LNCAP (cell line): ENCODE measurements at regions not wholly inside any gene's neighbourhood (a gene's known extent, or its start where the extent isn't known, plus 50 kb on each side); places are given as distances from the start of the nearest gene placed in this dataset.

Experiments used
- CTCF ChIP-seq: fragments of 450-650 bp; IDR thresholded peaks from 2 replicates; pipeline ENCODE4 v1.5.1; 2017; ENCODE audit warnings: mild to moderate bottlenecking

DNA sequence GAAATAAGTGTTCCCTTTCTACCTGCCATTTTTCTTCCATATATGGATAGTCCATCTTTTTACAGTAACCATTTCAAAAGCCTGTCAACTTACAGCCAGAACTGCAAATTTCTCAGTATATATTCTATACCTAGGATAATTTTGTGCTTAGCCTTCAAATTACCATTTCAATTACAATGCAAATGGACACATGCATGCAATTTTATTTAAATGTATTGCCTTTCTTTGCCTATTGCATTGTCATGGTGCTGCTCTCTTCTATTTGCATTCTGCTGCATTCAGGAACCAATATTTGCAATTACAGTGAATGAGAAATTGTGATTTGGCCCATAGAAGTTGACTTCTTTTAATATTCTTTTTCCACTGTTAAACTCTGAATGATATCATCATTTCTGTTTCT lies 1753.4 kb upstream of the TENM3 start:
- TF ChIP-seq CTCF, result no peak

- no peak for TF ChIP-seq CTCF
Measured at GRCh38 chr4:180491210-180491609, 1752.0 kb upstream of the TENM3 start.

DNA sequence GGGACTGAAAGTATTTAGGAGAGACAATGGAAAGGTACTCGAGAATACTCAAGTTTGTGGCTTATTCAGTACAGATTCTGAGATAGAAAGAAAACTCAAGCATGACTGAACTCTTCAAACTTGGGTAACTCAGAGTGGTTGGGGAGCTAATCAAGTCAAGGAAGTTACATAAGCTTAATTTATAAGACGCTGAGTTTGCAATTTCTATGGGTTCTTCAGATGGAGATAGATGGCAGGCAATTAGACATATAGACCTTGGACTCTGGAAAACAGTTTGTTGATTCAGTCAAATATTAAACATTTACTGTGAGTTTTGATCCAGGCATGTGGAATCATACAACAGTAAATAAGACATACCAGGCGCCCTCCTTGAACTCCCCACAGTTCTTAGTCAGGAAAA lies 1749.9 kb upstream of the TENM3 start:
- TF ChIP-seq CTCF, result no peak

- TF ChIP-seq CTCF, result no peak
Measured at GRCh38 chr4:180500154-180500553, 1743.0 kb upstream of the TENM3 start.

DNA sequence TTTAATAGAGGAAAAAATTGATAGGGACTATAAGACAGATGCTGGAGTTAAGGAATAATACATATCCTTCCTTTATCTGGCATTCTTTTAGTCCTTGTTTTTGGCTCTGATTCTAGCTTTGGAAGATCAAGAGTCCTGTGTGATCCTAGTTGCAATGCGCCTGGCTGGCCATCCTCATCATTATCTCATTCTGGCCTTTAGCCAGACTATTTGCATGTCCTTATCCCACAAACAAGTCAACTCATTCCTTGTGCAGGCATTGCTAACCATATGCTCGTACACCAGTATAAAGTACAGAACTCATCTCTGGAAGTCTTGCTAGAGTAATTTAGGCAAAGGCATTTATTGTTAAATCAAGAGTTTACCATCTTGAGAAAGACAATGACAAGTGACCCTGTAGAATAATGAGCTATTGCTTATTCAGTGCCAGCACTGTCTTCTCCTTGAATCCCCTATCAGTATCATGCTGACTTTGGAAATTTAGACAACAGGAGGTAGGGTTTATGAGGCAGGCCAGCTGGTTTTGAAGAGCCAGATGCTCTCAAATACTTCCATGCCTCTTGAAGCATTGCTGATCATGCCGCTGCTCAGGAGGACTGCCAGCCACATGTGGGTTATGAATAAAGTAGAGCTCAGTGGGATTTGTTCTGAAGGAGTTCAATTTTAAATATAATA lies 1730.3 kb upstream of the TENM3 start:
- TF ChIP-seq CTCF, result no peak

GRCh38 chr4:180518906-180519305 lies 1724.3 kb upstream of the TENM3 start:
- TF ChIP-seq CTCF, result no peak

GRCh38 chr4:180521181-180521580 lies 1722.0 kb upstream of the TENM3 start:
- no peak for TF ChIP-seq CTCF

GRCh38 chr4:180525523-180526077 lies 1717.6 kb upstream of the TENM3 start:
- TF ChIP-seq CTCF, result no peak
